ENCODE measurements at regions not wholly inside any gene's neighbourhood (a gene's known extent, or its start where the extent isn't known, plus 50 kb on each side); places are given as distances from the start of the nearest gene placed in this dataset.

DNA sequence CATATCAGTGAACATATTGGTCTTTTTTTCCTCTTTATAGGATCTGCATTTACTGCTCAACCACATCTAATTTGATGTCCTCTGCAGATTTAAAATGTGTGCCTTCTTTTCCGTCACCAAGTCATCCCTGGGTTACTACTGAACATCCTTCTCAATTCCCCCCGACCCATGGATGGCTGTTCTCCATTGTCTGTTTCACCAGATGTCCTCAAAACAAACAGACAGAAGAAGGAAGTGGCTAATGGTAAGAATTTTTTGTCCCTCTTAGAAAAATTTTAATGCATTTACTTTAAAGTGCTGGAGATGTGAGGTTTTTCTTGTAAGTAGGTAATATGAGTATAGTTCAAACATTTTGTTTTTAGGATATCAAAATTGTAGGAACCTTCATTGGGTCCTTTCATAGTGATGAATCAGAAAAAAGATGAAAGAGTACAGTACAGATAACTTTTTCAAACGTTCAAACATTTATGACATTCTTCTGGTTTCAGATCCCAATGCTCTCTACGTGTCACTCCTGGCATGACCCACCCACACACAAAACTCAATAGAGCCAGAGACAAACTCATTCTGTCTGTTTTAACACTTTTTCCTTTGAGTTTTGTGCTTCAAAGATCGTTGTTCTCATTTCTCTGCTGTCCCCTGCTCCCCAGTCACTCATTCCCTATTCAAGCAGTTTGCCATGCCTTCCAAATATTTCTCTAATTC, 276.4 kb downstream of the PRL start:
- no peak for TF ChIP-seq GATA2 (IDR thresholded peaks at IDR 0.05; ENCODE audit: low read depth, low read length)
- TF ChIP-seq GATA3 (IDR thresholded peaks at IDR 0.05; ENCODE audit: low read depth, low read length): no peak
